DOHH2 (cell line): ENCODE measurements at regions not wholly inside any gene's neighbourhood (a gene's known extent, or its start where the extent isn't known, plus 50 kb on each side); places are given as distances from the start of the nearest gene placed in this dataset.
"Not testable (repeated sequence)": the region's sequence is repeated elsewhere in the genome, so short reads cannot be mapped to it uniquely, and the experiment has no call there.

Experiments
- H3F3A ChIP-seq: fragments of 200-600 bp; sonication (generic), shearing (Covaris generic); 2 replicates; pipeline ENCODE4 v1.6.0; 2016; ENCODE audit warnings: antibody characterized with exemption, mild to moderate bottlenecking; ENCODE audit not compliant: control insufficient read depth, insufficient read depth
- H3K27ac ChIP-seq: fragments of 200-600 bp; sonication (generic); 2 replicates; pipeline ENCODE4 v1.5.1; 2014; ENCODE audit warnings: low read depth, mild to moderate bottlenecking, low read length, moderate library complexity
- H3K27me3 ChIP-seq: fragments of 200-600 bp; sonication (generic); 2 replicates; pipeline ENCODE4 v1.6.1; 2014; ENCODE audit warnings: mild to moderate bottlenecking, low read length, mixed read lengths; ENCODE audit not compliant: control insufficient read depth
- H3K36me3 ChIP-seq: fragments of 200-600 bp; sonication (generic); 2 replicates; pipeline ENCODE4 v1.6.1; 2014; ENCODE audit warnings: mild to moderate bottlenecking, low read length, moderate library complexity, mixed read lengths; ENCODE audit not compliant: control insufficient read depth
- H3K4me1 ChIP-seq: fragments of 200-600 bp; sonication (generic); 2 replicates; pipeline ENCODE4 v1.6.1; 2014; ENCODE audit warnings: mild to moderate bottlenecking, low read length, mixed read lengths; ENCODE audit not compliant: control insufficient read depth
- H3K4me2 ChIP-seq: fragments of 200-600 bp; sonication (generic); 2 replicates; pipeline ENCODE4 v1.6.0; 2014; ENCODE audit warnings: mild to moderate bottlenecking, low read length, moderate library complexity
- H3K4me3 ChIP-seq: fragments of 200-600 bp; sonication (generic); 2 replicates; pipeline ENCODE4 v1.5.1; 2014; ENCODE audit warnings: mild to moderate bottlenecking, low read length, mixed read lengths
- H3K79me2 ChIP-seq: fragments of 200-600 bp; sonication (generic); 2 replicates; pipeline ENCODE4 v1.6.1; 2014; ENCODE audit warnings: mild to moderate bottlenecking, low read length, mixed read lengths; ENCODE audit not compliant: control insufficient read depth
- H3K9me2 ChIP-seq: fragments of 200-600 bp; sonication (generic); replicated peaks from 2 replicates; pipeline ENCODE4 v1.6.1; 2014; ENCODE audit warnings: mild to moderate bottlenecking, low read length, mixed read lengths; ENCODE audit not compliant: control insufficient read depth
- H3K9me3 ChIP-seq: fragments of 200-600 bp; sonication (generic); 2 replicates; pipeline ENCODE4 v1.6.1; 2014; ENCODE audit warnings: antibody characterized with exemption, low read length, mixed read lengths; ENCODE audit not compliant: control insufficient read depth, insufficient read depth
- H4K20me1 ChIP-seq: fragments of 200-600 bp; sonication (generic); 2 replicates; pipeline ENCODE4 v1.6.0; 2014; ENCODE audit warnings: low read depth, mild to moderate bottlenecking, antibody characterized with exemption, low read length, moderate library complexity; ENCODE audit not compliant: control insufficient read depth, insufficient read depth
- CTCF ChIP-seq: fragments of 200-600 bp; sonication (generic); IDR thresholded peaks from one replicate; pipeline ENCODE4 v1.5.1; 2014; ENCODE audit warnings: antibody characterized with exemption, mild to moderate bottlenecking, low read depth, low read length; ENCODE audit not compliant: poor library complexity, severe bottlenecking
- EZH2phosphoT487 ChIP-seq: fragments of 200-600 bp; sonication (generic); IDR thresholded peaks from 2 replicates; pipeline ENCODE4 v1.6.1; 2017; ENCODE audit warnings: borderline replicate concordance, mild to moderate bottlenecking, antibody characterized with exemption, low read length, moderate library complexity, mixed read lengths

- Histone ChIP-seq H3K27ac (no peak overlapping the region), H3K79me2 (no peaks in the 10 kb centered on the region), H3K27me3 (no peaks in the 10 kb centered on the region), H4K20me1 (no peaks in the 10 kb centered on the region), H3K9me3 (no peaks in the 10 kb centered on the region), H3K9me2 (no peaks in the 10 kb centered on the region), H3F3A (no peaks in the 10 kb centered on the region), H3K4me3 (no peak overlapping the region), H3K4me1 (no peaks in the 10 kb centered on the region), H3K36me3 (no peaks in the 10 kb centered on the region), H3K4me2 (no peak overlapping the region)
- TF ChIP-seq EZH2phosphoT487 (no peak), CTCF (no peak)
These were observed 107.4 kb upstream of the SGCD start for GRCh38 chr5:156219483-156220005.

- no peaks in the 10 kb centered on the region for H3K27me3 ChIP-seq
- no peaks in the 10 kb centered on the region for H3K9me3 ChIP-seq
- H3K27ac ChIP-seq: no peak overlapping the region
- H3K4me2 ChIP-seq: no peak overlapping the region
- no peaks in the 10 kb centered on the region for H3K79me2 ChIP-seq
- TF ChIP-seq CTCF (no peak), EZH2phosphoT487 (no peak)
- no peaks in the 10 kb centered on the region for H3F3A ChIP-seq
- no peaks in the 10 kb centered on the region for H4K20me1 ChIP-seq
- no peaks in the 10 kb centered on the region for H3K9me2 ChIP-seq
- H3K36me3 ChIP-seq: no peaks in the 10 kb centered on the region
- no peaks in the 10 kb centered on the region for H3K4me1 ChIP-seq
- H3K4me3 ChIP-seq: no peak overlapping the region
These were observed 105.1 kb upstream of the SGCD start for GRCh38 chr5:156221816-156222215.

GRCh38 chr5:156223547-156223946, 103.4 kb upstream of the SGCD start:
- no peak overlapping the region for H3K27ac ChIP-seq
- no peaks in the 10 kb centered on the region for H3K9me2 ChIP-seq
- no peaks in the 10 kb centered on the region for H3K36me3 ChIP-seq
- H3K4me2 ChIP-seq: no peak overlapping the region
- H4K20me1 ChIP-seq: no peaks in the 10 kb centered on the region
- TF ChIP-seq EZH2phosphoT487: no peak
- TF ChIP-seq CTCF: no peak
- H3K9me3 ChIP-seq: no peaks in the 10 kb centered on the region
- H3K79me2 ChIP-seq: no peaks in the 10 kb centered on the region
- H3K4me1 ChIP-seq: no peaks in the 10 kb centered on the region
- H3F3A ChIP-seq: no peaks in the 10 kb centered on the region
- H3K27me3 ChIP-seq: no peaks in the 10 kb centered on the region
- no peak overlapping the region for H3K4me3 ChIP-seq

- H3K27me3 ChIP-seq, H3K4me3 ChIP-seq, H3K27ac ChIP-seq, H3K9me2 ChIP-seq, H3K4me1 ChIP-seq, H3K9me3 ChIP-seq, H3K4me2 ChIP-seq, H3F3A ChIP-seq, H3K36me3 ChIP-seq, H4K20me1 ChIP-seq, H3K79me2 ChIP-seq: not testable (repeated sequence)
These were observed 100.5 kb upstream of the SGCD start for GRCh38 chr5:156226485-156226884.
